ENCODE measurements at regions not wholly inside any gene's neighbourhood (a gene's known extent, or its start where the extent isn't known, plus 50 kb on each side); places are given as distances from the start of the nearest gene placed in this dataset.

- Mint-ChIP-seq H3K4me1 (ENCODE audit: low read depth) (no peaks in the 10 kb centered on the region), H3K36me3 (ENCODE audit: low read depth) (no peaks in the 10 kb centered on the region), H3K4me3 (no peak overlapping the region), H3K27me3 (ENCODE audit: low read depth) (no peaks in the 10 kb centered on the region), H3K9me3 (no peaks in the 10 kb centered on the region), H3K27ac (no peak overlapping the region)
These were observed 619.4 kb upstream of the ATP2B1 start for GRCh38 chr12:90327793-90328743.

- Mint-ChIP-seq H3K9me3 (no peaks in the 10 kb centered on the region), H3K36me3 (ENCODE audit: low read depth) (no peaks in the 10 kb centered on the region), H3K4me3 (no peak overlapping the region), H3K27ac (no peak overlapping the region), H3K27me3 (ENCODE audit: low read depth) (no peaks in the 10 kb centered on the region), H3K4me1 (ENCODE audit: low read depth) (no peaks in the 10 kb centered on the region)
These were observed 614.6 kb upstream of the ATP2B1 start for GRCh38 chr12:90323217-90323616.

GRCh38 chr12:90322006-90322405 lies 613.4 kb upstream of the ATP2B1 start:
- no peaks in the 10 kb centered on the region for H3K27me3 Mint-ChIP-seq (ENCODE audit: low read depth)
- no peaks in the 10 kb centered on the region for H3K4me1 Mint-ChIP-seq (ENCODE audit: low read depth)
- no peaks in the 10 kb centered on the region for H3K9me3 Mint-ChIP-seq
- H3K36me3 Mint-ChIP-seq (ENCODE audit: low read depth): no peaks in the 10 kb centered on the region
- no peak overlapping the region for H3K4me3 Mint-ChIP-seq
- H3K27ac Mint-ChIP-seq: no peak overlapping the region

DNA sequence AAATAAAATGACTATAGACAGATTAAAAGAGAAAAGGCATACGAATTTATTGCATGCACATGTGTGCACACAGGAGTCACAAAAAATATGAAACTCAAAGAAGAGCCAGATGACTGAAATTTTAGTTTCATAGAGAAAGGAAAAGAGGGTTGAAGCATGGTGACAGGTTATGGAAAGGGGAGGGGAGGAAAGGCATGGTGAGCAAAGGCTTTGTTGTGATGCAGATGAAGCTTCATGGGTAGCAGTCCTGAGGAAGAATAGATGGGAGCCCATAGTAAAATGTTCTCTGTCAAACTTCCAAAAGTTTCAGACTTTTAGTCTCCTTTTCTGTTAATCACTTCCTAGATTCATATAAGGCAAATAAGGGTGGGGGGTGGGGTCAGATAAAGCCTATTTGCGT lies 612.7 kb upstream of the ATP2B1 start:
- Mint-ChIP-seq H3K27me3 (ENCODE audit: low read depth) (peaks cover 4% of the 10 kb centered on the region), H3K36me3 (ENCODE audit: low read depth) (no peaks in the 10 kb centered on the region), H3K9me3 (no peaks in the 10 kb centered on the region), H3K4me1 (ENCODE audit: low read depth) (no peaks in the 10 kb centered on the region), H3K27ac (no peak overlapping the region), H3K4me3 (no peak overlapping the region)

DNA sequence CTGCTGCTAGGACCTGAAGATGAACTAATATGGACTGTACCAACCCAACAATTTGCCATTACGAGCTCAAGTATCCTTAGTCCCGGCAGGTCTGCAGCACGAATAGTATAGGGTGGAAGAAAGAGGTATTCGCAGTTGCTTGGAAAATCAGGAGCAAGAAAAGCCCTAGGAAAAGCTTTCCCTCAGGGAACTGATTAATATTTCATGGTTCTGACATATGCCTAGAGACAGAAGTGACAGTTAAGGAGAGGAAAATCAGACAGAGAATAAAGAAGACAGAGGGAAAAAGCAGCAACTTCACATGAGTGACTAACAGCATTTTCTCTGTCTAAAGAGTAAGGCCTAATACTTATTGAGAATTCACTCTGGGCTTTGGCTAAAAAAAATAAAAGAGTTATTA lies 602.9 kb upstream of the ATP2B1 start:
- Mint-ChIP-seq H3K4me1 (ENCODE audit: low read depth) (no peaks in the 10 kb centered on the region), H3K27ac (no peak overlapping the region), H3K36me3 (ENCODE audit: low read depth) (no peaks in the 10 kb centered on the region), H3K4me3 (no peak overlapping the region), H3K9me3 (no peaks in the 10 kb centered on the region), H3K27me3 (ENCODE audit: low read depth) (peaks cover under 1% of the 10 kb centered on the region)

- Mint-ChIP-seq H3K27ac (no peak overlapping the region), H3K27me3 (ENCODE audit: low read depth) (no peaks in the 10 kb centered on the region), H3K9me3 (no peaks in the 10 kb centered on the region), H3K4me1 (ENCODE audit: low read depth) (no peaks in the 10 kb centered on the region), H3K4me3 (no peak overlapping the region), H3K36me3 (ENCODE audit: low read depth) (no peaks in the 10 kb centered on the region)
These were observed 596.7 kb upstream of the ATP2B1 start for GRCh38 chr12:90305379-90305778.

- Mint-ChIP-seq H3K4me1 (ENCODE audit: low read depth) (peaks cover 5% of the 10 kb centered on the region), H3K36me3 (ENCODE audit: low read depth) (no peaks in the 10 kb centered on the region), H3K4me3 (no peak overlapping the region), H3K9me3 (no peaks in the 10 kb centered on the region), H3K27me3 (ENCODE audit: low read depth) (peaks cover 4% of the 10 kb centered on the region), H3K27ac (no peak overlapping the region)
These were observed 595.6 kb upstream of the ATP2B1 start for GRCh38 chr12:90304231-90304630.

- no peak overlapping the region for H3K4me3 Mint-ChIP-seq
- H3K27ac Mint-ChIP-seq: no peak overlapping the region
- no peaks in the 10 kb centered on the region for H3K36me3 Mint-ChIP-seq (ENCODE audit: low read depth)
- H3K9me3 Mint-ChIP-seq: no peaks in the 10 kb centered on the region
- peaks cover 7% of the 10 kb centered on the region for H3K27me3 Mint-ChIP-seq (ENCODE audit: low read depth)
- H3K4me1 Mint-ChIP-seq (ENCODE audit: low read depth): peaks cover 10% of the 10 kb centered on the region
These were observed 595.1 kb upstream of the ATP2B1 start for GRCh38 chr12:90303771-90304170.

- H3K27ac Mint-ChIP-seq: no peak overlapping the region
- H3K9me3 Mint-ChIP-seq: no peaks in the 10 kb centered on the region
- H3K27me3 Mint-ChIP-seq (ENCODE audit: low read depth): peaks cover 11% of the 10 kb centered on the region
- H3K4me1 Mint-ChIP-seq (ENCODE audit: low read depth): peaks cover 16% of the 10 kb centered on the region
- no peaks in the 10 kb centered on the region for H3K36me3 Mint-ChIP-seq (ENCODE audit: low read depth)
- no peak overlapping the region for H3K4me3 Mint-ChIP-seq
These were observed 593.0 kb upstream of the ATP2B1 start for GRCh38 chr12:90301561-90302133.

DNA sequence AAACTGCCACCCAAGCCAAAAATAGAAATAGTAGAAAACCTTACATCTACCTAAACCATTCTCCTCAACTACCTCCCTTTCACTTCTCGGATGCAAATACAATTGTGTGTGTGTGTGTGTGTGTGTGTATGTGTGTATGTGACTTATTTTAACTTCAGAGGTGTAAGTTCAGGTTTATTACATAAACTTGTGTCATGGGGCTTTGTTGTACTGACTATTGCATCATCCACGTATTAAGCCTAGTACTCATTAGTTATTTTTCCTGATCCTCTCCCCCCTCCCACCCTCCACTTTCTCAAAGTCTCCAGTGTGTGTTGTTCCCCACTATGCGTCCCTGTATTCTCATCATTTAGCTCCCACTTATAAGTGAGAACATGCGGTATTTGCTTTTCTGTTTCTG lies 592.5 kb upstream of the ATP2B1 start:
- Mint-ChIP-seq H3K27me3 (ENCODE audit: low read depth) (peaks cover 11% of the 10 kb centered on the region), H3K4me3 (no peak overlapping the region), H3K36me3 (ENCODE audit: low read depth) (no peaks in the 10 kb centered on the region), H3K9me3 (no peaks in the 10 kb centered on the region), H3K27ac (no peak overlapping the region), H3K4me1 (ENCODE audit: low read depth) (peaks cover 16% of the 10 kb centered on the region)

- Mint-ChIP-seq H3K36me3 (ENCODE audit: low read depth) (no peaks in the 10 kb centered on the region), H3K9me3 (no peaks in the 10 kb centered on the region), H3K27ac (peak overlapping the region; percentile 13), H3K4me1 (ENCODE audit: low read depth) (peaks cover 16% of the 10 kb centered on the region), H3K4me3 (peak overlapping the region; percentile 60), H3K27me3 (ENCODE audit: low read depth) (peaks cover 11% of the 10 kb centered on the region)
These were observed 591.0 kb upstream of the ATP2B1 start for GRCh38 chr12:90299666-90300065.

- H3K4me1 Mint-ChIP-seq (ENCODE audit: low read depth): peaks cover 16% of the 10 kb centered on the region
These were observed 590.5 kb upstream of the ATP2B1 start for GRCh38 chr12:90299121-90299520.

GRCh38 chr12:90298289-90298948 lies 589.8 kb upstream of the ATP2B1 start:
- Mint-ChIP-seq H3K4me3 (no peak overlapping the region), H3K4me1 (ENCODE audit: low read depth) (peaks cover 16% of the 10 kb centered on the region), H3K9me3 (no peaks in the 10 kb centered on the region), H3K27me3 (ENCODE audit: low read depth) (peaks cover 11% of the 10 kb centered on the region), H3K27ac (no peak overlapping the region), H3K36me3 (ENCODE audit: low read depth) (no peaks in the 10 kb centered on the region)

More at GRCh38 chr12:90299121-90299520, 590.5 kb upstream of the ATP2B1 start:
- Mint-ChIP-seq H3K9me3 (no peaks in the 10 kb centered on the region), H3K4me3 (peak overlapping the region; percentile 60), H3K27me3 (ENCODE audit: low read depth) (peaks cover 11% of the 10 kb centered on the region), H3K27ac (peak overlapping the region; percentile 13), H3K36me3 (ENCODE audit: low read depth) (no peaks in the 10 kb centered on the region)

DNA sequence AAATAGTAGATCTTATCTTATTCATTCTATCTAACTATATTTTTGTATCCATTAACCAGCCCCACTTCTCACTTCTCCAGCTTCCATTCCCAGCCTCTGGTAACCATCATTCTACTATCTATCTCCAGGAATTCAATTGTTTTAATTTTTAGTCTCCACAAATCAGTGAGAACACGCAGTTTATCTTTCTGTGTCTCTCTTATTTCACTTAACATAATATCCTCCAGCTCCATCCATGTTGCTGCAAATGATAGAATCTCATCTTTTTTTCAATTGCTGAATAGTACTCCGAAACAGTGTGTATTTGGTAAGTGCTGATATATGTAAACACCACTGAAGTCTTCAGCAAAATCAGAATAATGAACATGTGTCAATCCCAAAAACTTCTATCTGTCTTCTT lies 587.2 kb upstream of the ATP2B1 start:
- Mint-ChIP-seq H3K27me3 (ENCODE audit: low read depth) (peaks cover 16% of the 10 kb centered on the region), H3K4me1 (ENCODE audit: low read depth) (peaks cover 16% of the 10 kb centered on the region), H3K9me3 (no peaks in the 10 kb centered on the region), H3K27ac (no peak overlapping the region), H3K4me3 (no peak overlapping the region), H3K36me3 (ENCODE audit: low read depth) (no peaks in the 10 kb centered on the region)

DNA sequence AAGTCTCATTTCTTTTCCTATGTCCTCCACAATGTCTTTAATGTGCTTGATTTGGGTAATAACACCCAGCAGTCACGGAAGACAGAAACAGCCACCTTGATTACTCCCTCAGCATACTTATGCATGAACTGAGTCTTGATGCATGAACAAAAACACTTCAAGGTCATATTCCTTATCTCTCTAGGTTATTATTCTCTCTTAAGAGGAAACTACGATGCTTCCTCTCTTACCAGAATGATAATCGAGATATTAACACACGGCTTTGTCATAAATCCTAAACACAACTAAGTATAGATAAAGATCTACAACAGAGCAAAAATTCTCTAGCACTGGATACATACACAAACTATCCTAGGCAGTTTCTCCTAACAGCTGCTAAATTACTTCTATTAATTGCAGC lies 583.5 kb upstream of the ATP2B1 start:
- H3K9me3 Mint-ChIP-seq: peaks cover 9% of the 10 kb centered on the region
- peaks cover 6% of the 10 kb centered on the region for H3K27me3 Mint-ChIP-seq (ENCODE audit: low read depth)
- H3K4me1 Mint-ChIP-seq (ENCODE audit: low read depth): peaks cover 3% of the 10 kb centered on the region
- no peak overlapping the region for H3K4me3 Mint-ChIP-seq
- H3K27ac Mint-ChIP-seq: no peak overlapping the region
- no peaks in the 10 kb centered on the region for H3K36me3 Mint-ChIP-seq (ENCODE audit: low read depth)

Measured in T-helper 1 cell treated with Interleukin-12 subunit alpha and Interleukin-12 subunit beta and Interleukin-4 antibody, amounts not matched to agents 30 μg/mL and 1 μg/mL, for 36 hours (primary cell).